Hepatocyte (in vitro differentiated cells): ENCODE measurements at regions not wholly inside any gene's neighbourhood (a gene's known extent, or its start where the extent isn't known, plus 50 kb on each side); places are given as distances from the start of the nearest gene placed in this dataset.

Experiments used
- EZH2phosphoT487 ChIP-seq: fragments of 200-600 bp; sonication (generic); IDR thresholded peaks from one replicate; pipeline ENCODE4 v1.6.1; 2018; ENCODE audit warnings: antibody characterized with exemption, mild to moderate bottlenecking, low read depth, moderate library complexity; ENCODE audit not compliant: unreplicated experiment, severe bottlenecking
- TF ChIP-seq, protein P1 (sequence below): fragments of 200-600 bp; sonication (generic); IDR thresholded peaks from 2 replicates; pipeline ENCODE4 v1.5.1; 2016; ENCODE audit warnings: antibody characterized with exemption, mild to moderate bottlenecking; ENCODE audit not compliant: poor library complexity

DNA sequence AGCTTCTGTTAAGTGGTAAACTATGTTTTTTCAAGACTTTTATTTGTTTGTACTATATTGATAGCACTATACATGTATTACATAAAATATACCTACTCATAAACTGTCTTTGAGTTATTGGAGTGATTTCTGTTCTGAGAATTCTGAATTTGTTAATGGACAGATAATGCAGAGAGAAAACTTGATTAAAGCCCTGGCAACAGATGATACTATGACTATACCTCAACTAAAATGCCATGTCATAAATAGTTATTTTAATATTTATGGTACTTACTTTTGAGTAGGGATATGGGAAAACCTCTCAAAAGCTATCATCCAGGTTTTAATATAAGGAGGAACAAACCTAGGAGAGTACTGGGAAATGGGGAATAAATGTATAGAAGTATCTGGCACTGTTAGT lies 947.2 kb upstream of the ARRDC3 start:
- no peak for TF ChIP-seq EZH2phosphoT487
- TF ChIP-seq, protein P1, sequence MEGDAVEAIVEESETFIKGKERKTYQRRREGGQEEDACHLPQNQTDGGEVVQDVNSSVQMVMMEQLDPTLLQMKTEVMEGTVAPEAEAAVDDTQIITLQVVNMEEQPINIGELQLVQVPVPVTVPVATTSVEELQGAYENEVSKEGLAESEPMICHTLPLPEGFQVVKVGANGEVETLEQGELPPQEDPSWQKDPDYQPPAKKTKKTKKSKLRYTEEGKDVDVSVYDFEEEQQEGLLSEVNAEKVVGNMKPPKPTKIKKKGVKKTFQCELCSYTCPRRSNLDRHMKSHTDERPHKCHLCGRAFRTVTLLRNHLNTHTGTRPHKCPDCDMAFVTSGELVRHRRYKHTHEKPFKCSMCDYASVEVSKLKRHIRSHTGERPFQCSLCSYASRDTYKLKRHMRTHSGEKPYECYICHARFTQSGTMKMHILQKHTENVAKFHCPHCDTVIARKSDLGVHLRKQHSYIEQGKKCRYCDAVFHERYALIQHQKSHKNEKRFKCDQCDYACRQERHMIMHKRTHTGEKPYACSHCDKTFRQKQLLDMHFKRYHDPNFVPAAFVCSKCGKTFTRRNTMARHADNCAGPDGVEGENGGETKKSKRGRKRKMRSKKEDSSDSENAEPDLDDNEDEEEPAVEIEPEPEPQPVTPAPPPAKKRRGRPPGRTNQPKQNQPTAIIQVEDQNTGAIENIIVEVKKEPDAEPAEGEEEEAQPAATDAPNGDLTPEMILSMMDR: no peak
